Activated CD4-positive, alpha-beta T cell treated with anti-CD3 and anti-CD28 coated beads for 36 hours (primary cell): ENCODE measurements at regions not wholly inside any gene's neighbourhood (a gene's known extent, or its start where the extent isn't known, plus 50 kb on each side); places are given as distances from the start of the nearest gene placed in this dataset.
"Not testable (repeated sequence)": the region's sequence is repeated elsewhere in the genome, so short reads cannot be mapped to it uniquely, and the experiment has no call there.

ENCODE experiments used
- ATAC-seq: fragments of 200-7000 bp; cut with Tn5 transposase; one replicate; pipeline ENCODE4 v1.10.0; 2021; ENCODE audit warnings: mild to moderate bottlenecking, moderate library complexity
- CTCF ChIA-PET: fragments of 350-600 bp; sonication (Branson Sonifier 250); formaldehyde crosslinking; loops from one replicate; lab custom pipeline; 2021; ENCODE audit warnings: antibody characterized with exemption; lab: Charles Lee
- POLR2A ChIA-PET: fragments of 350-600 bp; sonication (Branson Sonifier 250); formaldehyde crosslinking; loops from one replicate; lab custom pipeline; 2021; ENCODE audit warnings: antibody characterized with exemption, inconsistent platforms; lab: Charles Lee
- DNase-seq: peaks from one replicate; pipeline ENCODE4 v3.0.0-alpha.2; 2020
- H3K27ac Mint-ChIP-seq: one replicate; pipeline ENCODE4 v1.8.0; 2021; ENCODE audit warnings: mixed read lengths
- H3K27me3 Mint-ChIP-seq: one replicate; pipeline ENCODE4 v1.8.0; 2021; ENCODE audit warnings: mixed read lengths
- H3K36me3 Mint-ChIP-seq: one replicate; pipeline ENCODE4 v1.8.0; 2021; ENCODE audit warnings: low read depth, mixed read lengths
- H3K4me1 Mint-ChIP-seq: one replicate; pipeline ENCODE4 v1.8.0; 2021; ENCODE audit warnings: mixed read lengths
- H3K4me3 Mint-ChIP-seq: one replicate; pipeline ENCODE4 v1.8.0; 2021; ENCODE audit warnings: mild to moderate bottlenecking, moderate library complexity, mixed read lengths
- H3K9me3 Mint-ChIP-seq: one replicate; pipeline ENCODE4 v1.8.0; 2021; ENCODE audit warnings: low read depth, mixed read lengths
- intact Hi-C, 2 experiments: fragments of 100-400 bp; cut with DNase I in 1 of 2; cut with micrococcal nuclease in 1 of 2; formaldehyde crosslinking; loops; one replicate each; pipeline versions ENCODE4 v1.14.2 to v1.15.1; 2022 to 2024; cut with DNase I, micrococcal nuclease

GRCh38 chr22:34843743-34844142 is 222.2 kb upstream of the ISX start:
- H3K9me3 Mint-ChIP-seq, ATAC-seq, H3K4me1 Mint-ChIP-seq, H3K27ac Mint-ChIP-seq, POLR2A ChIA-PET, CTCF ChIA-PET, H3K36me3 Mint-ChIP-seq, H3K4me3 Mint-ChIP-seq, DNase-seq: not testable (repeated sequence)
- intact Hi-C loops: loop anchor here in 1 of 2 experiments (10.0 kb wide), 1 partner anchor 301 kb away; no protein-coding TSS in a partner anchor
- peaks cover 18% of the 10 kb centered on the region for H3K27me3 Mint-ChIP-seq

- H3K4me3 Mint-ChIP-seq: no peak overlapping the region
Observed at GRCh38 chr22:34845391-34845790, 220.6 kb upstream of the ISX start.

GRCh38 chr22:34847072-34847471 is 218.9 kb upstream of the ISX start:
- ATAC-seq (peak; percentile 47), DNase-seq (no peak)
- peaks cover 4% of the 10 kb centered on the region for H3K4me1 Mint-ChIP-seq
- intact Hi-C loops: loop anchor here in 1 of 2 experiments (10.0 kb wide), 1 partner anchor 298 kb away; no protein-coding TSS in a partner anchor
- H3K27me3 Mint-ChIP-seq: peaks cover 20% of the 10 kb centered on the region
- POLR2A ChIA-PET: no interaction called here
- peaks cover 2% of the 10 kb centered on the region for H3K9me3 Mint-ChIP-seq
- H3K4me3 Mint-ChIP-seq: no peak overlapping the region
- CTCF ChIA-PET: interaction anchor here (0.6 to 1.0 kb wide), 2 partner anchors 304 to 1545 kb away, joined by 3 read pairs; no protein-coding TSS in a partner anchor
- H3K36me3 Mint-ChIP-seq: no peaks in the 10 kb centered on the region
- no peak overlapping the region for H3K27ac Mint-ChIP-seq

More at GRCh38 chr22:34845391-34845790, 220.6 kb upstream of the ISX start:
- ChIA-PET CTCF (no interaction called here), POLR2A (no interaction called here)
- peaks cover 2% of the 10 kb centered on the region for H3K9me3 Mint-ChIP-seq
- H3K27ac Mint-ChIP-seq: no peak overlapping the region
- DNase-seq (no peak), ATAC-seq (no peak)
- peaks cover 19% of the 10 kb centered on the region for H3K27me3 Mint-ChIP-seq
- peaks cover 4% of the 10 kb centered on the region for H3K4me1 Mint-ChIP-seq
- intact Hi-C loops: loop anchor here in 1 of 2 experiments (10.0 kb wide), 1 partner anchor 299 kb away; no protein-coding TSS in a partner anchor
- no peaks in the 10 kb centered on the region for H3K36me3 Mint-ChIP-seq

- ATAC-seq (no peak), DNase-seq (no peak)
- H3K27ac Mint-ChIP-seq: no peak overlapping the region
- H3K4me3 Mint-ChIP-seq: no peak overlapping the region
- peaks cover 2% of the 10 kb centered on the region for H3K9me3 Mint-ChIP-seq
- H3K4me1 Mint-ChIP-seq: peaks cover 4% of the 10 kb centered on the region
- H3K36me3 Mint-ChIP-seq: no peaks in the 10 kb centered on the region
- intact Hi-C loops: loop anchor here in 1 of 2 experiments (10.0 kb wide), 1 partner anchor 295 kb away; no protein-coding TSS in a partner anchor
- CTCF ChIA-PET: no interaction called here
- peaks cover 15% of the 10 kb centered on the region for H3K27me3 Mint-ChIP-seq
- POLR2A ChIA-PET: no interaction called here
Observed at GRCh38 chr22:34849965-34850364, 216.0 kb upstream of the ISX start.

GRCh38 chr22:34851918-34852662 is 213.9 kb upstream of the ISX start:
- POLR2A ChIA-PET: no interaction called here
- Mint-ChIP-seq H3K4me3 (no peak overlapping the region), H3K36me3 (no peaks in the 10 kb centered on the region), H3K27ac (no peak overlapping the region), H3K9me3 (no peaks in the 10 kb centered on the region), H3K4me1 (peaks cover 3% of the 10 kb centered on the region), H3K27me3 (peaks cover 8% of the 10 kb centered on the region)
- CTCF ChIA-PET: interaction anchor here (0.8 kb wide), 1 partner anchor 100 kb away, joined by 3 read pairs; no protein-coding TSS in a partner anchor
- intact Hi-C loops: no loop called here
- DNase-seq (no peak), ATAC-seq (no peak)

GRCh38 chr22:34855471-34855870 is 210.5 kb upstream of the ISX start:
- DNase-seq (no peak), ATAC-seq (no peak)
- ChIA-PET CTCF (no interaction called here), POLR2A (no interaction called here)
- Mint-ChIP-seq H3K9me3 (no peaks in the 10 kb centered on the region), H3K27me3 (peaks cover 3% of the 10 kb centered on the region), H3K36me3 (no peaks in the 10 kb centered on the region), H3K4me1 (no peaks in the 10 kb centered on the region), H3K27ac (no peak overlapping the region), H3K4me3 (no peak overlapping the region)
- intact Hi-C loops: no loop called here

GRCh38 chr22:34858066-34858465 is 207.9 kb upstream of the ISX start:
- ChIA-PET POLR2A (no interaction called here), CTCF (no interaction called here)
- Mint-ChIP-seq H3K27me3 (peaks cover 5% of the 10 kb centered on the region), H3K36me3 (no peaks in the 10 kb centered on the region), H3K4me1 (no peaks in the 10 kb centered on the region), H3K9me3 (no peaks in the 10 kb centered on the region), H3K27ac (no peak overlapping the region), H3K4me3 (no peak overlapping the region)
- ATAC-seq (no peak), DNase-seq (no peak)
- intact Hi-C loops: no loop called here

GRCh38 chr22:34861787-34862186 is 204.2 kb upstream of the ISX start:
- Mint-ChIP-seq H3K27me3 (peaks cover 7% of the 10 kb centered on the region), H3K27ac (no peak overlapping the region), H3K4me3 (no peak overlapping the region), H3K4me1 (no peaks in the 10 kb centered on the region), H3K9me3 (no peaks in the 10 kb centered on the region), H3K36me3 (no peaks in the 10 kb centered on the region)
- ATAC-seq (no peak), DNase-seq (no peak)
- POLR2A ChIA-PET: no interaction called here
- CTCF ChIA-PET: no interaction called here
- intact Hi-C loops: no loop called here

- ChIA-PET POLR2A (no interaction called here), CTCF (interaction anchor here (1.0 kb wide), 1 partner anchor 19 kb away, joined by 3 read pairs; no protein-coding TSS in a partner anchor)
- H3K9me3 Mint-ChIP-seq: no peaks in the 10 kb centered on the region
- H3K27ac Mint-ChIP-seq: no peak overlapping the region
- no peaks in the 10 kb centered on the region for H3K36me3 Mint-ChIP-seq
- ATAC-seq (no peak), DNase-seq (no peak)
- H3K4me3 Mint-ChIP-seq: no peak overlapping the region
- H3K4me1 Mint-ChIP-seq: peaks cover 1% of the 10 kb centered on the region
- H3K27me3 Mint-ChIP-seq: peaks cover 11% of the 10 kb centered on the region
- intact Hi-C loops: no loop called here
Observed at GRCh38 chr22:34866081-34866480, 199.9 kb upstream of the ISX start.

GRCh38 chr22:34866495-34867131 is 199.3 kb upstream of the ISX start:
- DNase-seq (no peak), ATAC-seq (no peak)
- Mint-ChIP-seq H3K27ac (no peak overlapping the region), H3K4me1 (peaks cover 1% of the 10 kb centered on the region), H3K27me3 (peaks cover 11% of the 10 kb centered on the region), H3K4me3 (no peak overlapping the region), H3K9me3 (no peaks in the 10 kb centered on the region), H3K36me3 (no peaks in the 10 kb centered on the region)
- ChIA-PET CTCF (interaction anchor here (1.0 kb wide), 1 partner anchor 19 kb away, joined by 3 read pairs; no protein-coding TSS in a partner anchor), POLR2A (no interaction called here)
- intact Hi-C loops: no loop called here

GRCh38 chr22:34877506-34877905 is 188.5 kb upstream of the ISX start:
- no peak for ATAC-seq
- DNase-seq: no peak
- ChIA-PET POLR2A (no interaction called here), CTCF (no interaction called here)
- Mint-ChIP-seq H3K4me3 (no peak overlapping the region), H3K4me1 (no peaks in the 10 kb centered on the region), H3K9me3 (no peaks in the 10 kb centered on the region), H3K36me3 (no peaks in the 10 kb centered on the region), H3K27ac (no peak overlapping the region), H3K27me3 (peaks cover 3% of the 10 kb centered on the region)
- intact Hi-C loops: no loop called here

- Mint-ChIP-seq H3K4me1 (no peaks in the 10 kb centered on the region), H3K27ac (no peak overlapping the region), H3K27me3 (peaks cover 3% of the 10 kb centered on the region), H3K9me3 (no peaks in the 10 kb centered on the region), H3K4me3 (no peak overlapping the region), H3K36me3 (no peaks in the 10 kb centered on the region)
- DNase-seq (no peak), ATAC-seq (no peak)
- ChIA-PET POLR2A (no interaction called here), CTCF (no interaction called here)
- intact Hi-C loops: no loop called here
Observed at GRCh38 chr22:34878171-34878570, 187.8 kb upstream of the ISX start.
